ENCODE measurements at regions not wholly inside any gene's neighbourhood (a gene's known extent, or its start where the extent isn't known, plus 50 kb on each side); places are given as distances from the start of the nearest gene placed in this dataset.

GRCh38 chr5:125289606-125290005, 543.2 kb upstream of the ZNF608 start:
- no peaks in the 10 kb centered on the region for H3K36me3 ChIP-seq (ENCODE audit: low read depth)
- no peak for TF ChIP-seq CTCF (IDR thresholded peaks at IDR 0.05)
- no peaks in the 10 kb centered on the region for H3K9me3 ChIP-seq
- no peak overlapping the region for H3K4me3 ChIP-seq
- no peak for DNase-seq
- ATAC-seq, result no peak
- no peaks in the 10 kb centered on the region for H3K4me1 ChIP-seq (ENCODE audit: low read depth)
- intact Hi-C loops (cut with DNase I, micrococcal nuclease), result no loop called here

- no peak for DNase-seq
- Histone ChIP-seq H3K4me1 (ENCODE audit: low read depth) (no peaks in the 10 kb centered on the region), H3K9me3 (no peaks in the 10 kb centered on the region), H3K36me3 (ENCODE audit: low read depth) (no peaks in the 10 kb centered on the region), H3K4me3 (no peak overlapping the region)
- ATAC-seq, result no peak
- intact Hi-C loops (cut with DNase I, micrococcal nuclease), result no loop called here
- no peak for TF ChIP-seq CTCF (IDR thresholded peaks at IDR 0.05)
Observed at GRCh38 chr5:125290935-125291334, 544.5 kb upstream of the ZNF608 start.

- Histone ChIP-seq H3K4me1 (ENCODE audit: low read depth) (no peaks in the 10 kb centered on the region), H3K36me3 (ENCODE audit: low read depth) (no peaks in the 10 kb centered on the region), H3K9me3 (no peaks in the 10 kb centered on the region), H3K4me3 (no peak overlapping the region)
- intact Hi-C loops (cut with DNase I, micrococcal nuclease), result no loop called here
- TF ChIP-seq CTCF (IDR thresholded peaks at IDR 0.05), result no peak
- no peak for DNase-seq
- ATAC-seq, result no peak
Observed at GRCh38 chr5:125291447-125291846, 545.0 kb upstream of the ZNF608 start.

- TF ChIP-seq CTCF (IDR thresholded peaks at IDR 0.05), result no peak
- no peaks in the 10 kb centered on the region for H3K9me3 ChIP-seq
- H3K4me3 ChIP-seq, result no peak overlapping the region
- ATAC-seq (peak; percentile 49), DNase-seq (no peak)
- intact Hi-C loops (cut with DNase I, micrococcal nuclease), result no loop called here
- no peaks in the 10 kb centered on the region for H3K36me3 ChIP-seq (ENCODE audit: low read depth)
- H3K4me1 ChIP-seq (ENCODE audit: low read depth), result no peaks in the 10 kb centered on the region
Observed at GRCh38 chr5:125293223-125293622, 546.8 kb upstream of the ZNF608 start.

GRCh38 chr5:125293726-125294125, 547.3 kb upstream of the ZNF608 start:
- H3K9me3 ChIP-seq, result no peaks in the 10 kb centered on the region
- intact Hi-C loops (cut with DNase I, micrococcal nuclease), result no loop called here
- no peak overlapping the region for H3K4me3 ChIP-seq
- DNase-seq (peak in 1 of 3 donors; percentile 14), ATAC-seq (peak; percentile 68)
- H3K4me1 ChIP-seq (ENCODE audit: low read depth), result no peaks in the 10 kb centered on the region
- H3K36me3 ChIP-seq (ENCODE audit: low read depth), result no peaks in the 10 kb centered on the region
- no peak for TF ChIP-seq CTCF (IDR thresholded peaks at IDR 0.05)

GRCh38 chr5:125294844-125295243, 548.4 kb upstream of the ZNF608 start:
- no peak for DNase-seq
- intact Hi-C loops (cut with DNase I, micrococcal nuclease), result no loop called here
- TF ChIP-seq CTCF (IDR thresholded peaks at IDR 0.05), result no peak

More at GRCh38 chr5:125294844-125295243, 548.4 kb upstream of the ZNF608 start:
- no peak overlapping the region for H3K4me3 ChIP-seq
- H3K9me3 ChIP-seq, result no peaks in the 10 kb centered on the region
- H3K36me3 ChIP-seq (ENCODE audit: low read depth), result no peaks in the 10 kb centered on the region
- no peaks in the 10 kb centered on the region for H3K4me1 ChIP-seq (ENCODE audit: low read depth)
- no peak for ATAC-seq

Data from mucosa of descending colon (tissue), 3 donors.